ENCODE measurements at regions not wholly inside any gene's neighbourhood (a gene's known extent, or its start where the extent isn't known, plus 50 kb on each side); places are given as distances from the start of the nearest gene placed in this dataset.

DNA sequence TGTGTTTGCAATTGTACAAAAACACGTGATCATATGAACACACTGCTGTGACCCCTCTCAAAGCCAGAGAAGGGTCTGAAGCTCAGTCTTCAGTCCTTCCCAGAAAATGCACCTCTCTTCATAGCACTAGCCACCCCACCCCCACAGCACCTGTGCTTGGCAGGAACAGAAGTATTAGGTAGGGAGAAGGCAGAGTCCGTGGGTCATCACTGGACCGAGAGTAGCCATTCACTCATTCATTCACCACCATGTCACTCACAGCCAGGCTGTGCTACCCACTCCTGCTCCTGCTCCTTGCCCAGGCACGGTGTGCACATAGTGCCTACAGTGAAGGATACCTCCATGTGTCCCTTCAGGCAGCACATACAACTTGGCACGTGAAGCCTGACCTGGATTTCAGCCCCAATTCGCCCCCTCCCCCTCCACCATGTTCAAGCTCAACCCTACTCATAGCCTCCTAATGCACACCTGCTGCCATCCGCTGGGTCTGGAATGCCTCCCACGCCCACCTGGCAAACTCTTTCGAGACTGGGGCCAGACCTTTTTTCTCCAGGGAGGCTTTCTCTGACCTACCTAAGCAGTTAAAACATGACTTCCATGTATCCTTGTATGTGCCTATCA, 81.9 kb upstream of the GALNT2 start:
- Mint-ChIP-seq H3K4me1 (peaks cover 5% of the 10 kb centered on the region), H3K27ac (no peak overlapping the region), H3K27me3 (peaks cover 9% of the 10 kb centered on the region), H3K4me3 (no peak overlapping the region), H3K36me3 (ENCODE audit: low read depth) (no peaks in the 10 kb centered on the region), H3K9me3 (no peaks in the 10 kb centered on the region)
- DNase-seq (no peak), ATAC-seq (ENCODE audit: low read depth) (no peak)
- TF ChIP-seq, protein P1, sequence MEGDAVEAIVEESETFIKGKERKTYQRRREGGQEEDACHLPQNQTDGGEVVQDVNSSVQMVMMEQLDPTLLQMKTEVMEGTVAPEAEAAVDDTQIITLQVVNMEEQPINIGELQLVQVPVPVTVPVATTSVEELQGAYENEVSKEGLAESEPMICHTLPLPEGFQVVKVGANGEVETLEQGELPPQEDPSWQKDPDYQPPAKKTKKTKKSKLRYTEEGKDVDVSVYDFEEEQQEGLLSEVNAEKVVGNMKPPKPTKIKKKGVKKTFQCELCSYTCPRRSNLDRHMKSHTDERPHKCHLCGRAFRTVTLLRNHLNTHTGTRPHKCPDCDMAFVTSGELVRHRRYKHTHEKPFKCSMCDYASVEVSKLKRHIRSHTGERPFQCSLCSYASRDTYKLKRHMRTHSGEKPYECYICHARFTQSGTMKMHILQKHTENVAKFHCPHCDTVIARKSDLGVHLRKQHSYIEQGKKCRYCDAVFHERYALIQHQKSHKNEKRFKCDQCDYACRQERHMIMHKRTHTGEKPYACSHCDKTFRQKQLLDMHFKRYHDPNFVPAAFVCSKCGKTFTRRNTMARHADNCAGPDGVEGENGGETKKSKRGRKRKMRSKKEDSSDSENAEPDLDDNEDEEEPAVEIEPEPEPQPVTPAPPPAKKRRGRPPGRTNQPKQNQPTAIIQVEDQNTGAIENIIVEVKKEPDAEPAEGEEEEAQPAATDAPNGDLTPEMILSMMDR (IDR thresholded peaks at IDR 0.05), result no peak
- CTCF ChIA-PET, result no interaction called here
- intact Hi-C loops (cut with micrococcal nuclease), result no loop called here
- POLR2A ChIA-PET, result no interaction called here

DNA sequence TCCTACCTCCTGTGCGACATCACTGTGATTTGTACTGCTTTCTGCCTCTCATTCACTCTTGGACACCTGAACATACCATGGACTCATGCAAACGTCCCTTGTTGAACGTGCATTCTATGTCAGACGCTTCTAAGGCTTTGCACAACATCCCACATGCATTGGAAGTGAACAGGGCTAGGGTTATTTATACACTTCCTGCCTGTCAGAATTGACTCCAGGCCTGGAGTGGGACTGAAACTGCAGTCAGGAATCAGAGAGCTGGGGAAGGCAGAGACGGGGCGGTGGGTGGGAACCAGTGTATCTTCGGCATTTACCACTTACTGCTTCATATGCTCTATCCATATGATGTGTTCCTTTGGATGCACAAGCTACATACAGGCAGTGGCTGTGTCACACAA, 81.4 kb upstream of the GALNT2 start:
- Mint-ChIP-seq H3K36me3 (ENCODE audit: low read depth) (no peaks in the 10 kb centered on the region), H3K4me1 (peaks cover 5% of the 10 kb centered on the region), H3K27me3 (peaks cover 9% of the 10 kb centered on the region), H3K9me3 (no peaks in the 10 kb centered on the region), H3K4me3 (no peak overlapping the region), H3K27ac (no peak overlapping the region)
- DNase-seq (no peak), ATAC-seq (ENCODE audit: low read depth) (no peak)
- ChIA-PET POLR2A (no interaction called here), CTCF (no interaction called here)
- intact Hi-C loops (cut with micrococcal nuclease), result no loop called here
- TF ChIP-seq, protein P1 (IDR thresholded peaks at IDR 0.05), result no peak

DNA sequence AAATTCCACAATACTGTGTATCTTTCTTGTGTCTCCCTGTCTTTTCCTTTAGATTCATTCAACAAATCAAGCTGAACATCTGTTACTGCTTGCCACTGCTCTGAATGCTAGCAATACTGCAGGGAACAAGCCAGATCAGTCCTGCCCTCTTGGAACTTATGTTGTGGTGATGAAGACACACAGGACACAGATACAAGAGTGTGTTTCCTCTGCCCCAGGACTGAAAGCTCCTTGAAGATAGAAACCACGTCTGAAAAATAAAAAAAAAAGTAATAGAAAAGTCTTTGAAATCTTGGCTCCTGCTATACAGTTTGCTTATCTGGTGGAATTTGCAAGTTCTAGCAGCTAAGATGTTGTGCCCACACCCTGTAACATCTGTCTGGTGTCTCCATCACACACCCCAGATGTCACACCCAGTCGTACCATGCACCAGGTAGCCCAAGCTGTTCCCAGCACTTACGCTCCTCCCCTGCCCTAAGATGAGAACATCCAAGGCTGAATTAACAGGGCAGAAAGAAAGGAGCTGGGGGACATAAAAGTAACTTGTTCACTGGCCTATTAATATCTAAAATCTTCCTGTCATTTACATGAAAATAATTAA, 80.2 kb upstream of the GALNT2 start:
- peaks cover 5% of the 10 kb centered on the region for H3K4me1 Mint-ChIP-seq
- intact Hi-C loops (cut with micrococcal nuclease), result no loop called here
- DNase-seq (no peak), ATAC-seq (ENCODE audit: low read depth) (no peak)
- no peaks in the 10 kb centered on the region for H3K9me3 Mint-ChIP-seq
- H3K27ac Mint-ChIP-seq, result no peak overlapping the region
- ChIA-PET CTCF (no interaction called here), POLR2A (no interaction called here)
- no peaks in the 10 kb centered on the region for H3K36me3 Mint-ChIP-seq (ENCODE audit: low read depth)
- TF ChIP-seq, protein P1 (IDR thresholded peaks at IDR 0.05), result no peak
- H3K4me3 Mint-ChIP-seq, result no peak overlapping the region
- H3K27me3 Mint-ChIP-seq, result peaks cover 7% of the 10 kb centered on the region

DNA sequence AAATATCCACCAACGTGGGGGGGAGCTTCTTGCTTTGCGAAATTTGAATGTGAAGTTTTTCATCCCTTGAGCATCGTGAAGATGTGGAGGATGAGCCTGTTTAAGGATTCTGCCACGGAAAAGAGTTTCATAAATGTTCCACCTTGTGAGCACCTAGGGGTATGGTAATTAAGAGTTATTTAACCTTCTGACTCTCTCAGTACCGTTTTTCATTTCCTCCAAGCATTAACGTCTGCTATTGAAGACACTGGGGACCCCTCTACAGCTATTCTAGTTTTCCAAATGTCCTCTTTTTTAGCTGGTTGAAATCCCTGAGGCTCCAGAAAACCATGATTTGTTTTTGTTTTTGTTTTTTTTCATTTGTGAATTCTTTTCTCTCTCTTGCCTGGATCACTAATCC, 79.1 kb upstream of the GALNT2 start:
- H3K9me3 Mint-ChIP-seq, result no peaks in the 10 kb centered on the region
- ChIA-PET CTCF (no interaction called here), POLR2A (no interaction called here)
- no peaks in the 10 kb centered on the region for H3K36me3 Mint-ChIP-seq (ENCODE audit: low read depth)
- DNase-seq (no peak), ATAC-seq (ENCODE audit: low read depth) (no peak)
- TF ChIP-seq, protein P1 (IDR thresholded peaks at IDR 0.05), result no peak
- H3K27me3 Mint-ChIP-seq, result peaks cover 6% of the 10 kb centered on the region
- intact Hi-C loops (cut with micrococcal nuclease), result no loop called here
- H3K27ac Mint-ChIP-seq, result no peak overlapping the region
- H3K4me1 Mint-ChIP-seq, result peaks cover 7% of the 10 kb centered on the region
- H3K4me3 Mint-ChIP-seq, result no peak overlapping the region

DNA sequence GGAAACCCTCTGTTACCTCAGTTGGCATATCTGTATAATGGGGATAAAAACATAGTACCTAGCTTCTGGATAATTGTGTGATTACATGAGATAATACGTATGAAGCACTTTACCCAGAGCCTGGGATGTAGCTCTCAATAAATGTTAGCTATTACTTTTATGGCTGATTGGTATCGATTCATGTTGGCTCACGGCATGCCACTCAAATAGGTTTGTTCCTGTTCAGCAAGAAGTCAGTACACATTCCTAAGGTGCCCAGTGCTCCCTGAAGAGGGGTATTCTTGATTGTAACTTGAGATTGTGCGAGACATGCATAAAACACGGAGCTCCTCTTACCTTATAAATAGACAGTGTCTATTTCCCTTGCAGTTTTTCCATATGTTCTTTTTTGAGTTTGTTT, 78.5 kb upstream of the GALNT2 start:
- no peaks in the 10 kb centered on the region for H3K36me3 Mint-ChIP-seq (ENCODE audit: low read depth)
- ChIA-PET CTCF (no interaction called here), POLR2A (no interaction called here)
- DNase-seq (no peak), ATAC-seq (ENCODE audit: low read depth) (no peak)
- H3K4me3 Mint-ChIP-seq, result no peak overlapping the region
- TF ChIP-seq, protein P1 (IDR thresholded peaks at IDR 0.05), result no peak
- peaks cover 6% of the 10 kb centered on the region for H3K27me3 Mint-ChIP-seq
- H3K4me1 Mint-ChIP-seq, result peaks cover 8% of the 10 kb centered on the region
- intact Hi-C loops (cut with micrococcal nuclease), result no loop called here
- H3K27ac Mint-ChIP-seq, result no peak overlapping the region
- no peaks in the 10 kb centered on the region for H3K9me3 Mint-ChIP-seq

All from activated B cell treated with CpG ODN at 0.5 μM for 24 hours (primary cell).